Skeletal muscle tissue (tissue), 3 donors: ENCODE measurements at regions not wholly inside any gene's neighbourhood (a gene's known extent, or its start where the extent isn't known, plus 50 kb on each side); places are given as distances from the start of the nearest gene placed in this dataset.

Experiments used
- H3K27ac ChIP-seq: one replicate; pipeline ENCODE4 v1.7.0; 2013; ENCODE audit warnings: mild to moderate bottlenecking, low read depth, low read length, inconsistent platforms
- H3K27me3 ChIP-seq, 3 donors: one replicate each; pipeline ENCODE4 v1.7.0; 2013; ENCODE audit warnings: low read length in 3 of 3; ENCODE audit not compliant: control insufficient read depth in 3 of 3, insufficient read depth in 3 of 3
- H3K36me3 ChIP-seq, 3 donors: one replicate each; pipeline ENCODE4 v1.7.0; 2013; ENCODE audit warnings: low read length in 3 of 3; ENCODE audit not compliant: control insufficient read depth in 3 of 3, insufficient read depth in 3 of 3
- H3K4me1 ChIP-seq, 3 donors: one replicate each; pipeline ENCODE4 v1.7.0; 2013; ENCODE audit warnings: low read length in 3 of 3, mild to moderate bottlenecking in 3 of 3; ENCODE audit not compliant: control insufficient read depth in 3 of 3, insufficient read depth in 3 of 3
- H3K4me3 ChIP-seq, 3 donors: one replicate each; pipeline ENCODE4 v1.7.0; 2013; ENCODE audit warnings: low read length in 3 of 3
- H3K9ac ChIP-seq, 3 donors: one replicate each; pipeline ENCODE4 v1.7.0; 2013; ENCODE audit warnings: low read length in 3 of 3, mild to moderate bottlenecking in 3 of 3, moderate library complexity in 2 of 3, low read depth in 1 of 3
- H3K9me3 ChIP-seq, 3 donors: one replicate each; pipeline ENCODE4 v1.7.0; 2013; ENCODE audit warnings: low read length in 3 of 3; ENCODE audit not compliant: control insufficient read depth in 3 of 3
- donor health status: Osteomylitis.

- H3K4me1 ChIP-seq = no peaks in the 10 kb centered on the region
- H3K4me3 ChIP-seq = no peak overlapping the region
- no peaks in the 10 kb centered on the region for H3K9me3 ChIP-seq
- no peaks in the 10 kb centered on the region for H3K27me3 ChIP-seq
- no peaks in the 10 kb centered on the region for H3K36me3 ChIP-seq
- no peak overlapping the region for H3K9ac ChIP-seq
- no peak overlapping the region for H3K27ac ChIP-seq
Observed at GRCh38 chr9:103789686-103790085, 304.4 kb upstream of the SMC2 start.

GRCh38 chr9:103798620-103799019 is 295.5 kb upstream of the SMC2 start:
- H3K9me3 ChIP-seq = no peaks in the 10 kb centered on the region
- no peaks in the 10 kb centered on the region for H3K4me1 ChIP-seq
- no peak overlapping the region for H3K27ac ChIP-seq
- H3K36me3 ChIP-seq = no peaks in the 10 kb centered on the region
- H3K27me3 ChIP-seq = no peaks in the 10 kb centered on the region
- H3K9ac ChIP-seq = no peak overlapping the region
- no peak overlapping the region for H3K4me3 ChIP-seq

- no peak overlapping the region for H3K4me3 ChIP-seq
- H3K27me3 ChIP-seq = no peaks in the 10 kb centered on the region
- H3K4me1 ChIP-seq = no peaks in the 10 kb centered on the region
- H3K36me3 ChIP-seq = no peaks in the 10 kb centered on the region
- no peak overlapping the region for H3K27ac ChIP-seq
- H3K9me3 ChIP-seq = no peaks in the 10 kb centered on the region
- H3K9ac ChIP-seq = no peak overlapping the region
Observed at GRCh38 chr9:103799959-103800358, 294.1 kb upstream of the SMC2 start.

- Histone ChIP-seq H3K27me3 (no peaks in the 10 kb centered on the region), H3K9ac (no peak overlapping the region), H3K9me3 (no peaks in the 10 kb centered on the region), H3K36me3 (no peaks in the 10 kb centered on the region), H3K27ac (no peak overlapping the region), H3K4me3 (no peak overlapping the region), H3K4me1 (no peaks in the 10 kb centered on the region)
Observed at GRCh38 chr9:103802068-103802467, 292.0 kb upstream of the SMC2 start.

- no peak overlapping the region for H3K27ac ChIP-seq
- H3K27me3 ChIP-seq = no peaks in the 10 kb centered on the region
- no peaks in the 10 kb centered on the region for H3K9me3 ChIP-seq
- H3K4me3 ChIP-seq = no peak overlapping the region
- no peaks in the 10 kb centered on the region for H3K36me3 ChIP-seq
- no peaks in the 10 kb centered on the region for H3K4me1 ChIP-seq
- H3K9ac ChIP-seq = no peak overlapping the region
Observed at GRCh38 chr9:103803245-103803644, 290.9 kb upstream of the SMC2 start.

- Histone ChIP-seq H3K4me3 (no peak overlapping the region), H3K9ac (no peak overlapping the region), H3K27me3 (no peaks in the 10 kb centered on the region), H3K36me3 (no peaks in the 10 kb centered on the region), H3K9me3 (no peaks in the 10 kb centered on the region), H3K27ac (no peak overlapping the region), H3K4me1 (no peaks in the 10 kb centered on the region)
Observed at GRCh38 chr9:103804077-103804735, 289.9 kb upstream of the SMC2 start.

GRCh38 chr9:103809745-103810144 is 284.4 kb upstream of the SMC2 start:
- H3K36me3 ChIP-seq = no peaks in the 10 kb centered on the region
- H3K9me3 ChIP-seq = no peaks in the 10 kb centered on the region
- H3K27ac ChIP-seq = no peak overlapping the region
- no peak overlapping the region for H3K4me3 ChIP-seq
- no peak overlapping the region for H3K9ac ChIP-seq
- H3K4me1 ChIP-seq = no peaks in the 10 kb centered on the region
- no peaks in the 10 kb centered on the region for H3K27me3 ChIP-seq

- Histone ChIP-seq H3K4me3 (no peak overlapping the region), H3K36me3 (no peaks in the 10 kb centered on the region), H3K4me1 (no peaks in the 10 kb centered on the region), H3K27ac (no peak overlapping the region), H3K9ac (no peak overlapping the region), H3K9me3 (no peaks in the 10 kb centered on the region), H3K27me3 (no peaks in the 10 kb centered on the region)
Observed at GRCh38 chr9:103811462-103811861, 282.6 kb upstream of the SMC2 start.

GRCh38 chr9:103816146-103816545 is 278.0 kb upstream of the SMC2 start:
- Histone ChIP-seq H3K36me3 (no peaks in the 10 kb centered on the region), H3K27ac (no peak overlapping the region), H3K4me1 (no peaks in the 10 kb centered on the region), H3K4me3 (no peak overlapping the region), H3K9me3 (no peaks in the 10 kb centered on the region), H3K9ac (no peak overlapping the region), H3K27me3 (no peaks in the 10 kb centered on the region)

- H3K4me3 ChIP-seq = no peak overlapping the region
- H3K27ac ChIP-seq = no peak overlapping the region
- no peaks in the 10 kb centered on the region for H3K4me1 ChIP-seq
- H3K9ac ChIP-seq = no peak overlapping the region
- no peaks in the 10 kb centered on the region for H3K27me3 ChIP-seq
- H3K9me3 ChIP-seq = no peaks in the 10 kb centered on the region
- no peaks in the 10 kb centered on the region for H3K36me3 ChIP-seq
Observed at GRCh38 chr9:103819936-103820335, 274.2 kb upstream of the SMC2 start.
